Heart right ventricle (tissue), 16 donors: ENCODE measurements at regions not wholly inside any gene's neighbourhood (a gene's known extent, or its start where the extent isn't known, plus 50 kb on each side); places are given as distances from the start of the nearest gene placed in this dataset.

Experiments used
- ATAC-seq, 8 donors: fragments of 200-7000 bp; cut with Tn5 transposase; one replicate each; pipeline ENCODE4 v1.9.1; 2020; ENCODE audit warnings: mild to moderate bottlenecking in 8 of 8, moderate library complexity in 8 of 8, moderate number of reproducible peaks in 1 of 8
- DNase-seq, 2 donors: peaks; one replicate each; pipeline ENCODE4 v3.0.0-alpha.2; 2020
- H3K27ac ChIP-seq, 10 donors: fragments of 200-600 bp; sonication (generic) in 2 of 10; one replicate each; pipeline versions ENCODE4 v1.5.0 to v1.8.0; 2020 to 2022; ENCODE audit warnings: mild to moderate bottlenecking in 3 of 10
- H3K27me3 ChIP-seq, 7 donors: fragments of 200-600 bp; one replicate each; pipeline ENCODE4 v1.8.0; 2021 to 2022; ENCODE audit warnings: mild to moderate bottlenecking in 2 of 7
- H3K36me3 ChIP-seq, 9 donors: fragments of 200-600 bp; sonication (generic) in 1 of 9; one replicate each; pipeline versions ENCODE4 v1.5.0 to v1.8.0; 2020 to 2022; ENCODE audit warnings: mild to moderate bottlenecking in 2 of 9
- H3K4me1 ChIP-seq, 9 donors: fragments of 200-600 bp; sonication (generic) in 1 of 9; one replicate each; pipeline versions ENCODE4 v1.5.0 to v1.8.0; 2020 to 2022; ENCODE audit warnings: mild to moderate bottlenecking in 4 of 9
- H3K4me3 ChIP-seq, 10 donors: fragments of 200-600 bp; sonication (generic) in 2 of 10; one replicate each; pipeline versions ENCODE4 v1.5.0 to v1.8.0; 2020 to 2022; ENCODE audit warnings: mild to moderate bottlenecking in 7 of 10, moderate library complexity in 2 of 10
- H3K9me3 ChIP-seq, 11 donors: fragments of 200-600 bp in 10 of 11; sonication (generic) in 2 of 11; one replicate each; pipeline versions ENCODE4 v1.5.0 to v1.8.0; 2013 to 2022; ENCODE audit warnings: mild to moderate bottlenecking in 2 of 11, control low read depth in 1 of 11, moderate library complexity in 1 of 11
- WGBS, 2 donors: extraction: QIAGEN DNeasy Blood & Tissue Kit; methylation state at CpG; one replicate each; pipeline ENCODE4 v1.1.7; 2013; ENCODE audit warnings: inconsistent platforms in 1 of 2; 5-methylcytosine and 5-hydroxymethylcytosine counted together
- intact Hi-C, 10 donors: fragments of 100-400 bp; cut with DNase I; formaldehyde crosslinking; loops; one replicate each; pipeline versions ENCODE4 v1.11.1 to v1.14.2; 2022
- TF ChIP-seq, protein P1 (sequence below), 9 donors: fragments of 200-600 bp; sonication (generic) in 2 of 9; IDR thresholded peaks; one replicate each; pipeline versions ENCODE4 v1.5.0 to v1.8.0; 2021 to 2022; ENCODE audit warnings: antibody characterized with exemption in 9 of 9, mild to moderate bottlenecking in 5 of 9, moderate library complexity in 1 of 9
- donor health status: Arrhythmogenic right ventricular cardiomyopathy.
- donor health status: ischemic (EF 13 %, LVEDD 7.1; RV severe dilation, severe dysfunction).
- donor health status: healthy with polysubstance abuse.
- donor health status: DM: no; HTN: yes; CAD: no.
- donor health status: DM: no; HTN: no; CAD: no.
- donor health status: ischemic (EF 25% LVEDD 6.9; RV normal size, moderate dysfunction).
- donor health status: ischemic (EF 25% LVEDD 5.7; RV mildly dilated, moderate dysfunction).
- donor health status: healthy.
- donor health status: DM: yes; HTN: yes; CAD: no.
- donor health status: Ischemic cardiomyopathy.
- donor health status: ischemic (EF 35%, LVEDD 5.7; RV mildly dilated, moderate dysfunction).
- donor health status: nonischemic (EF 11% LVEDD 7.7; RV severe dilation, severe dysfunction).
- donor health status: DM: yes; HTN: yes; CAD: no.
- donor health status: PGD.
- donor health status: ischemic (EF 29% LVEDD 5.4; RV normal size, mild dysfunction).
- donor health status: nonischemic (EF 23%, LVEDD 6.1; RV moderate dilation, normal function).

DNA sequence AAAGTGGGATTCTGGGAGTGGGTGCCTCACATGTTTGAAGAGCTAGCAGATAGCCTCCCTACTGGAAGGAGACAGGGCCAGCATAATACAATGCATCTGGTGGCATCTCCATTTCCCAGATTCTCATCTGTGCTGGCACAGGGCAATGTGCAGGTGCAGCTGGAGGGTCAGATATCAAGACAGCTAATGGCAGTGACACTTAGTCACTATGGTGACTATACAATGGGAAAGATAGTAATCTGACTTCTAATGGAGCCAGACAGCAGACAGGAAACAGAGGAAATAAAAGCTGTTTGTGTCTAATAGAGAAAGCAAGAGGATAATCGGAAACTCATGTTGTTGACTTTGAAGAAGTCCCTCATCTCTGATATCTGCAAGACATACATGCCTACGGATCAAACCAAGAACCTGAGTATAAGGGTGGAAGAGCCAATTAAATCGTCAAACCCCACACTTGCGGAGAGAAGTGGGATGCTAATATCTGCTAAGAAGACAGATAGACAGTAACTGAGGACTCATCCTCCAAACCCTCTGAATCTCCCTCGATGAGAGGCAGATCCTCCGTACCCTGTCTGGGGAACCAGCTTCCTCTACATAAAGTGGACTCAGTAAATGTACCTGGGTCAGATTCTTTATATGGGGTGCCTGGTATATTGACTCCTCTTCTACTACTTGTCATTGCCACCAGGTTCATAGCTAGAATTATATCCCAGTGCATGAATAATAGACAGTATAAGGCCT is 692.7 kb downstream of the SOCS6 start:
- 76 to 88% methylated on average over 6 of the region's 6 CpGs for WGBS, 2 donors
- Histone ChIP-seq H3K4me1 (no peaks in the 10 kb centered on the region), H3K9me3 (peaks cover 0 to 39% (median 0%) of the 10 kb centered on the region in 11 donors), H3K27me3 (no peaks in the 10 kb centered on the region), H3K36me3 (no peaks in the 10 kb centered on the region), H3K4me3 (no peak overlapping the region), H3K27ac (no peak overlapping the region)
- intact Hi-C loops: no loop called here
- DNase-seq (no peak), ATAC-seq (no peak)
- TF ChIP-seq, protein P1, sequence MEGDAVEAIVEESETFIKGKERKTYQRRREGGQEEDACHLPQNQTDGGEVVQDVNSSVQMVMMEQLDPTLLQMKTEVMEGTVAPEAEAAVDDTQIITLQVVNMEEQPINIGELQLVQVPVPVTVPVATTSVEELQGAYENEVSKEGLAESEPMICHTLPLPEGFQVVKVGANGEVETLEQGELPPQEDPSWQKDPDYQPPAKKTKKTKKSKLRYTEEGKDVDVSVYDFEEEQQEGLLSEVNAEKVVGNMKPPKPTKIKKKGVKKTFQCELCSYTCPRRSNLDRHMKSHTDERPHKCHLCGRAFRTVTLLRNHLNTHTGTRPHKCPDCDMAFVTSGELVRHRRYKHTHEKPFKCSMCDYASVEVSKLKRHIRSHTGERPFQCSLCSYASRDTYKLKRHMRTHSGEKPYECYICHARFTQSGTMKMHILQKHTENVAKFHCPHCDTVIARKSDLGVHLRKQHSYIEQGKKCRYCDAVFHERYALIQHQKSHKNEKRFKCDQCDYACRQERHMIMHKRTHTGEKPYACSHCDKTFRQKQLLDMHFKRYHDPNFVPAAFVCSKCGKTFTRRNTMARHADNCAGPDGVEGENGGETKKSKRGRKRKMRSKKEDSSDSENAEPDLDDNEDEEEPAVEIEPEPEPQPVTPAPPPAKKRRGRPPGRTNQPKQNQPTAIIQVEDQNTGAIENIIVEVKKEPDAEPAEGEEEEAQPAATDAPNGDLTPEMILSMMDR (IDR thresholded peaks at IDR 0.05): no peak

DNA sequence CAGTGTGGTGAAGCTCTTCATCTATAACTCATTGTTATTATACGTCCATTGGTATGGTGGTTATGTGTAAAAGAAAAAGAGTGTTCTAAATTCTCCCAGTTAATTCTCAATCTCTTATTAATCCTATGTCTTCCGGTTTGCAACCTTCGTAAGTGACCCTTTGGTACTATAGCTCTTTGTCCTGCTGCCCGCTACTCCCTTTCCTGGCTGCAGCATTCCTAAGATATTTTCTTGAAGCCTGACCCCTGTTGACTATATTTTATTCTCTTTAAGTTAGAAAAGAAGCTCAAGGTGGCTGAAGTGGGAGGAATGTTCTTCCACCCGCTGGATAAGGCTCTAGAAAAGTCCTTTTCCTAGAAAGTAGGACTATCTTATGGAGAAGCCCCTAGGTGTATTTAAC is 684.8 kb downstream of the SOCS6 start:
- Histone ChIP-seq H3K4me3 (no peak overlapping the region), H3K36me3 (no peaks in the 10 kb centered on the region), H3K27me3 (no peaks in the 10 kb centered on the region), H3K27ac (no peak overlapping the region), H3K4me1 (no peaks in the 10 kb centered on the region), H3K9me3 (peaks cover 0 to 16% (median 0%) of the 10 kb centered on the region in 11 donors)
- intact Hi-C loops: no loop called here
- ATAC-seq (no peak), DNase-seq (no peak)
- TF ChIP-seq, protein P1 (IDR thresholded peaks at IDR 0.05): no peak
- 40 to 45% methylated on average over 5 of the region's 5 CpGs for WGBS, 2 donors

DNA sequence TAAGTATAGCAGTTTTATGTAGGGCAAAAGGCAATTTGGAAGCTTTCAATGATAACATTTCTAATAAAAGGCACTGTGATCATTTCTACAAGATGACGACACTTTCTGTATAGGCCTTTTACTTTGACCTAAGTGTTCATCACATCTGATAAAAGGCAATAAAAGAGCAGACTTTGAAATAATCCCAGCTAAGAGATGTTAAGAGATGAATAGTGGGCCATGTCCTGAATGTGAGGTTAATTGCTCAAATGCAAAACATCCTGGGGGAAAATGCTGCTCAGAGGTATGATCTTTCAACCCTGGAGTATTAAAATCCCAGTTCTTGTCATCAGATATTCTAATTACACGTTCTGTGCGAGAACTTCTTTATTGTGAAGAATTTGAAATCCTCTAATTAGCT is 677.6 kb downstream of the SOCS6 start:
- ATAC-seq (no peak), DNase-seq (no peak)
- H3K27ac ChIP-seq: no peak overlapping the region
- 73 to 76% methylated on average over 3 of the region's 3 CpGs for WGBS, 2 donors
- H3K36me3 ChIP-seq: no peaks in the 10 kb centered on the region
- intact Hi-C loops: no loop called here
- H3K4me3 ChIP-seq: no peak overlapping the region
- TF ChIP-seq, protein P1 (IDR thresholded peaks at IDR 0.05): no peak
- no peaks in the 10 kb centered on the region for H3K27me3 ChIP-seq
- H3K4me1 ChIP-seq: no peaks in the 10 kb centered on the region
- H3K9me3 ChIP-seq: peaks cover 0 to 12% (median 0%) of the 10 kb centered on the region in 11 donors

DNA sequence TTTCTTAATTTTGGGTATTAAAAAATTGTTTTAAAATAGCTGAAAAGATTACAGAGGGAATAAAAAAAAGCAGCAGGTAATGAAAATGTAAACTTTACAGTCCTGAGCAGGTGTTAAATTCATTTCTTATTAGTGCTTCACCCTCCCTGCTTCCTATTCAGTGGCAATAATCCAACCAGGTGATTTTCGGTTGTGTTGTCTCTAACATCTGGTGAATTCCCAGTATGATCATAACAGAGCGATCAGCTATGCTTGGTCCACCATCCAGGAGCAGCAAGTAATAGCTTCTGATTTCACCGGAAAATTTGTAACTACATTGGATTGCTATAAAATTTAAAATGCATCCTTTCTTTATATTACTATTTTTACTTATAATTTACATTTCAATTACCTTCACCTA is 673.1 kb downstream of the SOCS6 start:
- Histone ChIP-seq H3K27me3 (no peaks in the 10 kb centered on the region), H3K27ac (no peak overlapping the region), H3K9me3 (peaks cover 0 to 8% (median 0%) of the 10 kb centered on the region in 11 donors), H3K4me1 (no peaks in the 10 kb centered on the region), H3K36me3 (no peaks in the 10 kb centered on the region), H3K4me3 (no peak overlapping the region)
- DNase-seq: no peak
- intact Hi-C loops: no loop called here
- TF ChIP-seq, protein P1 (IDR thresholded peaks at IDR 0.05): no peak
- no peak for ATAC-seq
- 84 to 92% methylated on average over 3 of the region's 3 CpGs for WGBS, 2 donors
